B cell (primary cell): ENCODE measurements at regions not wholly inside any gene's neighbourhood (a gene's known extent, or its start where the extent isn't known, plus 50 kb on each side); places are given as distances from the start of the nearest gene placed in this dataset.
"Not testable (repeated sequence)": the region's sequence is repeated elsewhere in the genome, so short reads cannot be mapped to it uniquely, and the experiment has no call there.

Experiments
- ATAC-seq: fragments of 200-7000 bp; cut with Tn5 transposase; one replicate; pipeline ENCODE4 v1.10.0; 2021; ENCODE audit warnings: low read depth, mild to moderate bottlenecking, moderate number of reproducible peaks, moderate library complexity
- CTCF ChIA-PET: fragments of 350-600 bp; sonication (Branson Sonifier 250); formaldehyde crosslinking; loops from one replicate; lab custom pipeline; 2021; ENCODE audit warnings: antibody characterized with exemption, inconsistent platforms; lab: Charles Lee
- POLR2A ChIA-PET: fragments of 350-600 bp; sonication (Branson Sonifier 250); formaldehyde crosslinking; loops from one replicate; lab custom pipeline; 2021; ENCODE audit warnings: antibody characterized with exemption; lab: Charles Lee
- DNase-seq: peaks from one replicate; pipeline ENCODE4 v3.0.0; 2013
- H2AFZ ChIP-seq: 2 replicates; pipeline ENCODE4 v1.6.1; 2012; ENCODE audit warnings: mild to moderate bottlenecking, low read depth, low read length; ENCODE audit not compliant: insufficient read depth, poor library complexity, severe bottlenecking
- H3K27ac ChIP-seq, 2 donors: 1 replicate in 1 of 2; 2 replicates in 1 of 2; pipeline ENCODE4 v1.5.1; 2012 to 2013; ENCODE audit warnings: low read length in 2 of 2, mild to moderate bottlenecking in 2 of 2, moderate library complexity in 1 of 2
- H3K27me3 ChIP-seq, 4 experiments: fragments of 200-600 bp in 1 of 4; sonication (generic) in 1 of 4; replicated peaks in 1 of 4; 1 replicate in 2 of 4; 2 replicates in 2 of 4; pipeline versions ENCODE4 v1.6.1 to v1.7.0; 2013 to 2016; ENCODE audit warnings: low read length in 3 of 4, mild to moderate bottlenecking in 2 of 4, mixed read lengths in 1 of 4, moderate library complexity in 1 of 4; ENCODE audit not compliant: insufficient read depth in 4 of 4, control insufficient read depth in 3 of 4; ENCODE audit errors: control extremely low read depth in 1 of 4
- H3K36me3 ChIP-seq, 2 experiments: replicated peaks in 1 of 2; 1 replicate in 1 of 2; 2 replicates in 1 of 2; pipeline versions ENCODE4 v1.6.1 to v1.7.1; 2013; ENCODE audit warnings: low read length in 1 of 2; ENCODE audit not compliant: insufficient read depth in 2 of 2, control insufficient read depth in 1 of 2; ENCODE audit errors: control extremely low read depth in 1 of 2, extremely low read depth in 1 of 2
- H3K4me1 ChIP-seq, 2 donors: fragments of 200-600 bp in 1 of 2; sonication (generic) in 1 of 2; 1 replicate in 1 of 2; 2 replicates in 1 of 2; pipeline versions ENCODE4 v1.5.1 to v1.6.1; 2013 to 2017; ENCODE audit warnings: low read length in 2 of 2; ENCODE audit not compliant: control insufficient read depth in 2 of 2, insufficient read depth in 2 of 2
- H3K4me2 ChIP-seq: replicated peaks from 2 replicates; pipeline ENCODE3; 2012; ENCODE audit warnings: mild to moderate bottlenecking, low read depth, low read length; ENCODE audit not compliant: poor library complexity, severe bottlenecking
- H3K4me3 ChIP-seq, 5 experiments: fragments of 200-600 bp in 1 of 5; sonication (generic) in 1 of 5; 1 replicate in 3 of 5; 2 replicates in 2 of 5; pipeline versions ENCODE4 v1.5.1 to v1.7.0; 2011 to 2016; ENCODE audit warnings: low read length in 4 of 5, mild to moderate bottlenecking in 4 of 5, low read depth in 2 of 5, control low read depth in 1 of 5, moderate library complexity in 1 of 5; ENCODE audit not compliant: insufficient read depth in 1 of 5; ENCODE audit errors: control extremely low read depth in 1 of 5, extremely low read depth in 1 of 5
- H3K79me2 ChIP-seq: fragments of 200-600 bp; sonication (generic); one replicate; pipeline ENCODE4 v1.6.0; 2016; ENCODE audit warnings: low read length; ENCODE audit not compliant: control insufficient read depth, insufficient read depth
- H3K9ac ChIP-seq: fragments of 200-600 bp; sonication (generic); 2 replicates; pipeline ENCODE4 v1.6.1; 2017; ENCODE audit warnings: mild to moderate bottlenecking, low read length, moderate library complexity
- H3K9me3 ChIP-seq, 3 donors: one replicate each; pipeline versions ENCODE4 v1.6.1 to v1.7.1; 2013; ENCODE audit warnings: low read length in 2 of 3; ENCODE audit not compliant: control insufficient read depth in 2 of 3, insufficient read depth in 1 of 3; ENCODE audit errors: control extremely low read depth in 1 of 3
- H4K20me1 ChIP-seq: 2 replicates; pipeline ENCODE4 v1.6.0; 2012; ENCODE audit warnings: mild to moderate bottlenecking, low read length; ENCODE audit not compliant: insufficient read depth, control insufficient read depth, poor library complexity, severe bottlenecking
- H3K27ac Mint-ChIP-seq: one replicate; pipeline ENCODE4 v1.8.0; 2021; ENCODE audit warnings: mixed read lengths
- H3K27me3 Mint-ChIP-seq: one replicate; pipeline ENCODE4 v1.8.0; 2021; ENCODE audit warnings: mixed read lengths
- H3K4me1 Mint-ChIP-seq: one replicate; pipeline ENCODE4 v1.8.0; 2021; ENCODE audit warnings: mixed read lengths
- H3K4me3 Mint-ChIP-seq: one replicate; pipeline ENCODE4 v1.8.0; 2021; ENCODE audit warnings: mixed read lengths
- H3K9me3 Mint-ChIP-seq: one replicate; pipeline ENCODE4 v1.8.0; 2022; ENCODE audit warnings: mixed read lengths; ENCODE audit not compliant: insufficient read depth
- WGBS: methylation state at CpG from one replicate; pipeline ENCODE4 v1.1.5; 2013; ENCODE audit warnings: missing lambda C conversion rate; ENCODE audit not compliant: insufficient coverage; 5-methylcytosine and 5-hydroxymethylcytosine counted together
- intact Hi-C: fragments of 100-400 bp; cut with micrococcal nuclease; formaldehyde crosslinking; loops from one replicate; pipeline ENCODE4 v1.10.0; 2022
- TF ChIP-seq, protein P1 (sequence below): fragments of 200-600 bp; IDR thresholded peaks from one replicate; pipeline ENCODE4 v1.8.0; 2022; ENCODE audit warnings: antibody characterized with exemption, mild to moderate bottlenecking

DNA sequence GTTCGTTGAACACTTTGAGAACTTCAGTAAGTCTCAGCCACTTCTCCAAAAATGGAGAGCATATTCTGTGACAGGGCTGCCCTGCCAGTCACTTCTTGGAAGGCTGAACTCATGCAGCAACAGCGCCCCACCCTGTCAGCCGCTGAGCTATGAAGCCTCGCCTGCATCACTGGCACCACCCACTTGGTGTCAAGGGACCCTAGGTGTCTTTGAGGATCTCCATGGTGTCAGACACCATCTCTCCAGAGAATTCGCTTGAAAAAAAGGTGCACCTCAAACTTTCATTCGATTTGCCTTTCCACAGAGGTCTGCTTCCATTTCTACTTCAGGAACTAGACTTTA, 351.5 kb downstream of the SPATA31A6 start:
- H3K27me3 Mint-ChIP-seq, H3K9me3 Mint-ChIP-seq, H3K27ac ChIP-seq, H3K4me2 ChIP-seq, H2AFZ ChIP-seq, H3K27ac Mint-ChIP-seq, H3K4me3 Mint-ChIP-seq, H3K27me3 ChIP-seq, H3K36me3 ChIP-seq, POLR2A ChIA-PET, H3K4me1 ChIP-seq, CTCF ChIA-PET, H3K4me3 ChIP-seq, H3K79me2 ChIP-seq, intact Hi-C loops, H4K20me1 ChIP-seq, H3K9ac ChIP-seq, H3K9me3 ChIP-seq, H3K4me1 Mint-ChIP-seq: not testable (repeated sequence)
- ATAC-seq = peak; percentile 100
- TF ChIP-seq, protein P1, sequence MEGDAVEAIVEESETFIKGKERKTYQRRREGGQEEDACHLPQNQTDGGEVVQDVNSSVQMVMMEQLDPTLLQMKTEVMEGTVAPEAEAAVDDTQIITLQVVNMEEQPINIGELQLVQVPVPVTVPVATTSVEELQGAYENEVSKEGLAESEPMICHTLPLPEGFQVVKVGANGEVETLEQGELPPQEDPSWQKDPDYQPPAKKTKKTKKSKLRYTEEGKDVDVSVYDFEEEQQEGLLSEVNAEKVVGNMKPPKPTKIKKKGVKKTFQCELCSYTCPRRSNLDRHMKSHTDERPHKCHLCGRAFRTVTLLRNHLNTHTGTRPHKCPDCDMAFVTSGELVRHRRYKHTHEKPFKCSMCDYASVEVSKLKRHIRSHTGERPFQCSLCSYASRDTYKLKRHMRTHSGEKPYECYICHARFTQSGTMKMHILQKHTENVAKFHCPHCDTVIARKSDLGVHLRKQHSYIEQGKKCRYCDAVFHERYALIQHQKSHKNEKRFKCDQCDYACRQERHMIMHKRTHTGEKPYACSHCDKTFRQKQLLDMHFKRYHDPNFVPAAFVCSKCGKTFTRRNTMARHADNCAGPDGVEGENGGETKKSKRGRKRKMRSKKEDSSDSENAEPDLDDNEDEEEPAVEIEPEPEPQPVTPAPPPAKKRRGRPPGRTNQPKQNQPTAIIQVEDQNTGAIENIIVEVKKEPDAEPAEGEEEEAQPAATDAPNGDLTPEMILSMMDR = peak; percentile 56
- DNase-seq = peak; percentile 61
- WGBS = 21% methylated on average over 3 of the region's 6 CpGs

- H3K27me3 Mint-ChIP-seq, H3K9me3 Mint-ChIP-seq, H3K4me3 ChIP-seq, H2AFZ ChIP-seq, H3K4me3 Mint-ChIP-seq, H3K27me3 ChIP-seq, CTCF ChIA-PET, H3K4me2 ChIP-seq, H3K79me2 ChIP-seq, POLR2A ChIA-PET, H3K36me3 ChIP-seq, H3K4me1 ChIP-seq, H4K20me1 ChIP-seq, H3K27ac ChIP-seq, H3K27ac Mint-ChIP-seq, H3K9me3 ChIP-seq, H3K9ac ChIP-seq, H3K4me1 Mint-ChIP-seq, intact Hi-C loops, DNase-seq: not testable (repeated sequence)
- no CpG with 5 or more reads among the region's 36 CpGs for WGBS
- TF ChIP-seq, protein P1 = peak; percentile 47
- peak; percentile 82 for ATAC-seq
Observed at GRCh38 chr9:42550789-42551357, 367.4 kb downstream of the SPATA31A6 start.

- CTCF ChIA-PET, H3K4me3 Mint-ChIP-seq, ATAC-seq, H3K27ac ChIP-seq, H3K36me3 ChIP-seq, H3K79me2 ChIP-seq, H4K20me1 ChIP-seq, H3K9me3 ChIP-seq, H3K27me3 Mint-ChIP-seq, H3K27me3 ChIP-seq, POLR2A ChIA-PET, H3K9ac ChIP-seq, H3K4me1 ChIP-seq, H3K4me2 ChIP-seq, H2AFZ ChIP-seq, DNase-seq, H3K9me3 Mint-ChIP-seq, intact Hi-C loops, H3K27ac Mint-ChIP-seq, H3K4me1 Mint-ChIP-seq, H3K4me3 ChIP-seq: not testable (repeated sequence)
- no CpG with 5 or more reads among the region's 15 CpGs for WGBS
Observed at GRCh38 chr9:42568530-42568929, 385.1 kb downstream of the SPATA31A6 start.
